Esophagus squamous epithelium (tissue), 5 donors: ENCODE measurements at regions not wholly inside any gene's neighbourhood (a gene's known extent, or its start where the extent isn't known, plus 50 kb on each side); places are given as distances from the start of the nearest gene placed in this dataset.

Experiments used
- DNase-seq: peaks from one replicate; lab custom pipeline; 2025; lab: John Stamatoyannopoulos, UW
- H3K27ac ChIP-seq, 4 donors: fragments of 200-600 bp; sonication (generic); one replicate each; pipeline ENCODE4 v1.5.1; 2016 to 2019; ENCODE audit warnings: mild to moderate bottlenecking in 1 of 4
- H3K27me3 ChIP-seq, 4 donors: fragments of 200-600 bp; sonication (generic); 1 replicate in 3 of 4; 2 replicates in 1 of 4; pipeline versions ENCODE4 v1.5.1 to v1.6.0; 2017 to 2021; ENCODE audit warnings: antibody characterized with exemption in 1 of 4
- H3K36me3 ChIP-seq, 3 donors: fragments of 200-600 bp; sonication (generic); one replicate each; pipeline ENCODE4 v1.5.1; 2016 to 2019
- H3K4me1 ChIP-seq, 3 donors: fragments of 200-600 bp; sonication (generic); one replicate each; pipeline ENCODE4 v1.5.1; 2017 to 2019
- H3K4me3 ChIP-seq, 4 donors: fragments of 200-600 bp; sonication (generic); 1 replicate in 3 of 4; 2 replicates in 1 of 4; pipeline ENCODE4 v1.5.1; 2016 to 2019; ENCODE audit warnings: mild to moderate bottlenecking in 2 of 4, moderate library complexity in 1 of 4
- H3K9me3 ChIP-seq, 3 donors: fragments of 200-600 bp; sonication (generic); one replicate each; pipeline ENCODE4 v1.5.1; 2016 to 2019
- POLR2A ChIP-seq, 4 donors: fragments of 450-650 bp; IDR thresholded peaks; one replicate each; pipeline ENCODE4 v1.6.1; 2017; ENCODE audit warnings: antibody characterized with exemption in 4 of 4, mild to moderate bottlenecking in 4 of 4, moderate library complexity in 3 of 4
- WGBS, 2 donors: methylation state at CpG; one replicate each; pipeline ENCODE4 v1.1.5; 2018; 5-methylcytosine and 5-hydroxymethylcytosine counted together
- intact Hi-C: fragments of 100-400 bp; cut with DNase I; formaldehyde crosslinking; loops from one replicate; pipeline ENCODE4 v1.15.0; 2022
- TF ChIP-seq, protein P1 (sequence below), 6 experiments: fragments of 450-650 bp in 4 of 6; fragments of 200-600 bp in 2 of 6; sonication (generic) in 2 of 6; IDR thresholded peaks; one replicate each; pipeline ENCODE4 v1.5.1; 2016 to 2019; ENCODE audit warnings: antibody characterized with exemption in 6 of 6, mild to moderate bottlenecking in 4 of 6, moderate library complexity in 4 of 6
- donor health status: DM: yes; HTN: yes; CAD: no.

DNA sequence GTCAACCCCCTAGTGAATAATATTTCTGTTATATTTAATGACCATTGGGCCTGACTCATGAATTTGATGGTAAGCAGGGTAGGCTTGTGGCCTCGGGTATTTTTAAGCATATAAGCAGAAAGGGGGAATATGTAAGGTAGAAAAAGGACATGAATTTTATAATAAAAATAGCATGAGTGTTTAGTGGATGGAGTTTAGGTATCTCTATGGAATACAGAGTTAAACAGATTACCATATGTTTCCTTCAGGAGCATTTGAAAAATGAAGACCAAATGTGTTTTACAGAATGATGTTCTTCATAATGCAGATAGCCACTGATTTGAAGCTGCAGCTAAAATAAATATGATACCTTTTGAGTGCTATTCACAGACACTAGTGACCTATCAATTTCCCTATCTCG, 191.7 kb upstream of the TSHZ2 start:
- intact Hi-C loops = no loop called here

DNA sequence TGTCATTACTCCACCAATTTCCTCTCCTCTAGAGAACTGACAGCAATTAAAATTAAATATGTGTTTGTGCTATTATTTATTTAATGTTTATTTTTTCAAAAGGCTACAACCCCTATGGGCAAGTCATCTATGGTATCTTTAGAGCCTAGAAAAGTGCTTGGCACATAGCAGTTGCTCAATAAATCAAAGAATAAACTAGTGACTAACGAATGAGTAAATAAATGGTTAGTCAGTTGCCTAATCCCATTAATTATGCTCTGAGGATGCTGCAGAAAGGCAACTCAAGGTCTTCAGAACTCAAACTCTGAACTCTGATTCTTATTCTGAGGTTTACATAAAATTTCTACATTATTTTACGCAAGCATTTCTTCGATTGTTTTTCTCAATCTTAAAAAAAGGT, 193.0 kb upstream of the TSHZ2 start:
- DNase-seq = no peak
- intact Hi-C loops = no loop called here

More for the DNA sequence above, 191.7 kb upstream of the TSHZ2 start:
- no peaks in the 10 kb centered on the region for H3K9me3 ChIP-seq
- TF ChIP-seq POLR2A (IDR thresholded peaks at IDR 0.05) = no peak
- TF ChIP-seq, protein P1, sequence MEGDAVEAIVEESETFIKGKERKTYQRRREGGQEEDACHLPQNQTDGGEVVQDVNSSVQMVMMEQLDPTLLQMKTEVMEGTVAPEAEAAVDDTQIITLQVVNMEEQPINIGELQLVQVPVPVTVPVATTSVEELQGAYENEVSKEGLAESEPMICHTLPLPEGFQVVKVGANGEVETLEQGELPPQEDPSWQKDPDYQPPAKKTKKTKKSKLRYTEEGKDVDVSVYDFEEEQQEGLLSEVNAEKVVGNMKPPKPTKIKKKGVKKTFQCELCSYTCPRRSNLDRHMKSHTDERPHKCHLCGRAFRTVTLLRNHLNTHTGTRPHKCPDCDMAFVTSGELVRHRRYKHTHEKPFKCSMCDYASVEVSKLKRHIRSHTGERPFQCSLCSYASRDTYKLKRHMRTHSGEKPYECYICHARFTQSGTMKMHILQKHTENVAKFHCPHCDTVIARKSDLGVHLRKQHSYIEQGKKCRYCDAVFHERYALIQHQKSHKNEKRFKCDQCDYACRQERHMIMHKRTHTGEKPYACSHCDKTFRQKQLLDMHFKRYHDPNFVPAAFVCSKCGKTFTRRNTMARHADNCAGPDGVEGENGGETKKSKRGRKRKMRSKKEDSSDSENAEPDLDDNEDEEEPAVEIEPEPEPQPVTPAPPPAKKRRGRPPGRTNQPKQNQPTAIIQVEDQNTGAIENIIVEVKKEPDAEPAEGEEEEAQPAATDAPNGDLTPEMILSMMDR (IDR thresholded peaks at IDR 0.05) = no peak
- no peak for DNase-seq
- no peaks in the 10 kb centered on the region for H3K4me1 ChIP-seq
- no peaks in the 10 kb centered on the region for H3K27me3 ChIP-seq
- 56 to 63% methylated on average over 2 of the region's 2 CpGs for WGBS, 2 donors
- H3K27ac ChIP-seq = no peak overlapping the region
- no peaks in the 10 kb centered on the region for H3K36me3 ChIP-seq
- no peak overlapping the region for H3K4me3 ChIP-seq

DNA sequence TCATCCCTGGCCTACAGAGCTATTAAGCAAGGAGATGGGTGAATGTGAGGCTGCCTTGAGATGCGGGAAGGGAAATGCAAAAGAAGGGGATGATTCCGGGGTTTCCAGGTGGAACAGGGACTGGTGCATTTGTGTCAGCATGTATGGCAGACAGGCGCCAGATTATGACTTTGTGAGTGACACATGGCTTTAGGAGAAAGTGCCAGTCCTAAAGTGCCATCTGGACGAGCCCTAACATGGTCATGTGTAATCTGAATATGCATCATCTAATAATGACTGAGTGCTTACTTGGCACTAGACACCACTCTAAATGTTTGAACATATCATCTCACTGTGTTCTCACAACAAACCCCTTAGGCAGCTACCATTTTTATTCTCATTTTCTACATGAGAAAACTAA, 195.0 kb upstream of the TSHZ2 start:
- 56 to 58% methylated on average over 4 of the region's 4 CpGs for WGBS, 2 donors
- Histone ChIP-seq H3K4me1 (no peaks in the 10 kb centered on the region), H3K27ac (no peak overlapping the region), H3K9me3 (no peaks in the 10 kb centered on the region), H3K27me3 (peaks cover 0 to 6% (median 0%) of the 10 kb centered on the region in 4 donors), H3K36me3 (no peaks in the 10 kb centered on the region), H3K4me3 (no peak overlapping the region)
- intact Hi-C loops = no loop called here
- DNase-seq = no peak
- TF ChIP-seq, protein P1 (IDR thresholded peaks at IDR 0.05) = no peak
- TF ChIP-seq POLR2A (IDR thresholded peaks at IDR 0.05) = no peak

More for the DNA sequence above, 193.0 kb upstream of the TSHZ2 start:
- Histone ChIP-seq H3K36me3 (no peaks in the 10 kb centered on the region), H3K4me1 (no peaks in the 10 kb centered on the region), H3K9me3 (no peaks in the 10 kb centered on the region), H3K4me3 (no peak overlapping the region), H3K27me3 (peaks cover 0 to 6% (median 0%) of the 10 kb centered on the region in 4 donors), H3K27ac (no peak overlapping the region)
- TF ChIP-seq, protein P1 (IDR thresholded peaks at IDR 0.05) = no peak
- no peak for TF ChIP-seq POLR2A (IDR thresholded peaks at IDR 0.05)
- WGBS, 2 donors = 60 to 77% methylated on average over 3 of the region's 3 CpGs

DNA sequence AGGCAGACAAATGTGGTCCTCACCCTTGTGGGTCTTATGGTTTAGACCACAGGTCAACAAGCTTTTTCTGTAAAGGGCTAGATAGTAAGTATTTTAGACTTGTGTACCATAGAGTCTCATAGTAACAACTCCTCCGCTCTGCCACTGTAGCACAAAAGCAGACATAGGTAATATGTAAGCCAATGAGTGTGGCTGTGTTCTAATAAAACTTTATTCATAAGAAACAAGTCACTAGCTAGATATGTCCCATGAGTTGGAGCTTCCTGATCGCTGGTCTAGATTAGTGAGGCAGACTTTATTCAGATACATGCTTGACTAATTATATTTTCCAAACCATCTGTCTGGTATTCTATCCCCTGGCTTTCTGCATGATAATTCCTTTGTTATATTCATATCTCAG, 196.4 kb upstream of the TSHZ2 start:
- Histone ChIP-seq H3K4me3 (no peak overlapping the region), H3K4me1 (no peaks in the 10 kb centered on the region), H3K27ac (no peak overlapping the region), H3K9me3 (no peaks in the 10 kb centered on the region), H3K27me3 (peaks cover 0 to 6% (median 0%) of the 10 kb centered on the region in 4 donors), H3K36me3 (no peaks in the 10 kb centered on the region)
- TF ChIP-seq, protein P1 (IDR thresholded peaks at IDR 0.05) = no peak
- no peak for TF ChIP-seq POLR2A (IDR thresholded peaks at IDR 0.05)
- DNase-seq = no peak
- intact Hi-C loops = no loop called here
- 83 to 92% methylated on average over 2 of the region's 2 CpGs for WGBS, 2 donors

DNA sequence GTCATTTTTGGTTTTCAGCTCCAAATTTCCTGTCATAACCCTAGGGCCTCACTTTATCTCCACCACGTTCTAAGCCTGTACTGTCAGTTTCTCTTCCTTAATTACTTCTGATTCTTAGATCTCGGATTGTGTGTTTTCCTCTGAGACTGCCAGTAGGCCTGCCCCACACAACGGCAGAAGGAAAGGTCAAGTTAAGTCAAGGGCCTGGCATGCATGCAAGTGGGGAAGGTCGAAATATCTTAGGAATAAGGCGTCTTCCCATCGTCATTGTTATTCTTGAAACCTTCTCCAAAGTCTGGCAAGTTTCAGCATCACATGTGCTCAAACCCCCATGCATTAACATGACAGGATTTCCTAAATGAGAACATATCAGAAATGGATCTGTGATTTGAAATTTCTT, 203.5 kb upstream of the TSHZ2 start:
- H3K27ac ChIP-seq = no peak overlapping the region
- H3K4me3 ChIP-seq = no peak overlapping the region
- H3K4me1 ChIP-seq = no peaks in the 10 kb centered on the region
- no peaks in the 10 kb centered on the region for H3K9me3 ChIP-seq
- no peaks in the 10 kb centered on the region for H3K36me3 ChIP-seq
- TF ChIP-seq, protein P1 (IDR thresholded peaks at IDR 0.05) = no peak
- TF ChIP-seq POLR2A (IDR thresholded peaks at IDR 0.05) = no peak
- no peak for DNase-seq
- intact Hi-C loops = no loop called here
- no peaks in the 10 kb centered on the region for H3K27me3 ChIP-seq
- 49 to 69% methylated on average over 6 of the region's 6 CpGs for WGBS, 2 donors
